SK-N-SH treated with all-trans-retinoic acid at 6 μM for 48 hours (cell line): ENCODE measurements at regions not wholly inside any gene's neighbourhood (a gene's known extent, or its start where the extent isn't known, plus 50 kb on each side); places are given as distances from the start of the nearest gene placed in this dataset.

ENCODE experiments used
- CSDC2 ChIP-seq: fragments of 250-450 bp; sonication (Bioruptor Pico); IDR thresholded peaks from 2 replicates; pipeline ENCODE4 v1.5.0; 2020; ENCODE audit warnings: mild to moderate bottlenecking, moderate library complexity
- TOX ChIP-seq: fragments of 250-450 bp; sonication (Bioruptor Pico); IDR thresholded peaks from 2 replicates; pipeline ENCODE4 v1.8.0; 2021; ENCODE audit warnings: mild to moderate bottlenecking, moderate library complexity, borderline replicate concordance

- TF ChIP-seq CSDC2 (CRISPR knock-in tag) (no peak), TOX (CRISPR knock-in tag) (no peak)
These were observed 1932.0 kb downstream of the SUCLG1 start for GRCh38 chr2:82527124-82527523.
